H1 (cell line): ENCODE measurements at regions not wholly inside any gene's neighbourhood (a gene's known extent, or its start where the extent isn't known, plus 50 kb on each side); places are given as distances from the start of the nearest gene placed in this dataset.

Experiments
- CTCF ChIA-PET: fragments of 300-600 bp; sonication (Branson Sonifier 250); formaldehyde crosslinking; loops from one replicate; lab custom pipeline; 2021; ENCODE audit not compliant: partially characterized antibody; lab: Charles Lee
- POLR2A ChIA-PET: fragments of 300-600 bp; sonication (Branson Sonifier 250); formaldehyde crosslinking; loops from one replicate; lab custom pipeline; 2021; ENCODE audit warnings: inconsistent platforms; ENCODE audit not compliant: partially characterized antibody; lab: Charles Lee
- DNase-seq, 2 experiments: peaks; one replicate each; pipeline versions ENCODE4 v3.0.0 to v3.0.0-alpha.2; 2010 to 2022; ENCODE audit warnings: low spot score in 2 of 2, low read depth in 1 of 2, mixed read lengths in 1 of 2
- FAIRE-seq: peaks from 2 replicates; lab custom pipeline; 2011; peaks lifted over from hg19 to GRCh38; lab: Jason Lieb, UNC
- H2AFZ ChIP-seq: 2 replicates; pipeline ENCODE4 v1.8.1; 2012; ENCODE audit warnings: low read length, inconsistent platforms
- H2AK5ac ChIP-seq: 2 replicates; pipeline ENCODE4 v1.6.1; 2013; ENCODE audit warnings: low read depth, low read length
- H2BK120ac ChIP-seq: replicated peaks from 2 replicates; pipeline ENCODE3; 2013; ENCODE audit warnings: low read depth, low read length, inconsistent platforms
- H2BK12ac ChIP-seq: 2 replicates; pipeline ENCODE4 v1.6.1; 2013; ENCODE audit warnings: low read depth, low read length
- H2BK15ac ChIP-seq: 2 replicates; pipeline ENCODE4 v1.6.1; 2013; ENCODE audit warnings: low read length
- H2BK20ac ChIP-seq: 2 replicates; pipeline ENCODE4 v1.6.1; 2013; ENCODE audit warnings: low read length
- H2BK5ac ChIP-seq: 2 replicates; pipeline ENCODE4 v1.6.1; 2013; ENCODE audit warnings: low read depth, low read length
- H3K14ac ChIP-seq: 2 replicates; pipeline ENCODE4 v1.6.1; 2013; ENCODE audit warnings: inconsistent platforms; ENCODE audit not compliant: insufficient read length
- H3K18ac ChIP-seq: 2 replicates; pipeline ENCODE4 v1.6.1; 2013; ENCODE audit warnings: low read length; ENCODE audit errors: extremely low read depth
- H3K23ac ChIP-seq: 2 replicates; pipeline ENCODE4 v1.6.1; 2013; ENCODE audit warnings: inconsistent platforms; ENCODE audit not compliant: insufficient read length
- H3K23me2 ChIP-seq: 2 replicates; pipeline ENCODE4 v1.6.1; 2013; ENCODE audit warnings: low read depth, low read length
- H3K27ac ChIP-seq: 2 replicates; pipeline ENCODE4 v1.6.1; 2011; ENCODE audit warnings: low read depth, low read length, inconsistent platforms
- H3K27me3 ChIP-seq, 4 experiments: replicated peaks in 1 of 4; 1 replicate in 1 of 4; 2 replicates in 3 of 4; pipeline versions ENCODE4 v1.6.1 to v1.8.1; 2011 to 2013; ENCODE audit warnings: low read length in 3 of 4, mild to moderate bottlenecking in 3 of 4, inconsistent platforms in 2 of 4, mixed read lengths in 2 of 4, moderate library complexity in 1 of 4; ENCODE audit not compliant: control insufficient read depth in 3 of 4, insufficient read depth in 3 of 4; ENCODE audit errors: extremely low read depth in 1 of 4
- H3K36me3 ChIP-seq, 4 experiments: 2 replicates each; pipeline versions ENCODE4 v1.6.1 to v1.8.1; 2011 to 2013; ENCODE audit warnings: mild to moderate bottlenecking in 4 of 4, low read length in 3 of 4, moderate library complexity in 2 of 4, control low read depth in 1 of 4, inconsistent platforms in 1 of 4; ENCODE audit not compliant: insufficient read depth in 4 of 4, control insufficient read depth in 2 of 4
- H3K4ac ChIP-seq: replicated peaks from 2 replicates; pipeline ENCODE3; 2013; ENCODE audit warnings: low read length, low read depth, mixed read lengths, inconsistent platforms; ENCODE audit not compliant: insufficient read length
- H3K4me1 ChIP-seq, 4 experiments: replicated peaks in 1 of 4; 1 replicate in 1 of 4; 2 replicates in 3 of 4; pipeline versions ENCODE4 v1.6.1 to v1.8.1; 2011 to 2013; ENCODE audit warnings: low read length in 3 of 4, inconsistent platforms in 2 of 4, mixed read lengths in 1 of 4; ENCODE audit not compliant: insufficient read depth in 4 of 4, control insufficient read depth in 3 of 4
- H3K4me2 ChIP-seq, 2 experiments: 2 replicates each; pipeline versions ENCODE4 v1.6.1 to v1.8.1; 2011 to 2013; ENCODE audit warnings: low read depth in 2 of 2, low read length in 2 of 2, control low read depth in 1 of 2, inconsistent platforms in 1 of 2, mild to moderate bottlenecking in 1 of 2; ENCODE audit not compliant: insufficient read depth in 1 of 2
- H3K4me3 ChIP-seq, 4 experiments: fragments of 200-600, 300-600 bp in 1 of 4; sonication (generic), shearing (Covaris generic), sonication (Bioruptor Twin) in 1 of 4; 2 replicates each; pipeline versions ENCODE4 v1.5.1 to v1.8.1; 2011 to 2016; ENCODE audit warnings: low read length in 4 of 4, low read depth in 3 of 4, control low read depth in 2 of 4, inconsistent platforms in 2 of 4, mild to moderate bottlenecking in 2 of 4, mixed read lengths in 1 of 4, moderate library complexity in 1 of 4; ENCODE audit not compliant: insufficient read depth in 2 of 4; ENCODE audit errors: extremely low read depth in 1 of 4
- H3K56ac ChIP-seq: replicated peaks from 2 replicates; pipeline ENCODE3; 2013; ENCODE audit warnings: low read depth, mild to moderate bottlenecking, mixed read lengths, low read length, inconsistent platforms; ENCODE audit not compliant: insufficient read length
- H3K79me1 ChIP-seq: 2 replicates; pipeline ENCODE4 v1.6.1; 2013; ENCODE audit warnings: low read depth, low read length, control low read depth
- H3K79me2 ChIP-seq, 2 experiments: 2 replicates each; pipeline versions ENCODE4 v1.6.1 to v1.8.1; 2012 to 2013; ENCODE audit warnings: low read length in 2 of 2, mild to moderate bottlenecking in 2 of 2, inconsistent platforms in 1 of 2; ENCODE audit not compliant: insufficient read depth in 2 of 2, control insufficient read depth in 1 of 2
- H3K9ac ChIP-seq, 4 experiments: replicated peaks in 1 of 4; 1 replicate in 1 of 4; 2 replicates in 3 of 4; pipeline versions ENCODE4 v1.6.1 to v1.8.1; 2011 to 2013; ENCODE audit warnings: low read depth in 3 of 4, low read length in 3 of 4, control low read depth in 2 of 4, mild to moderate bottlenecking in 2 of 4, moderate library complexity in 2 of 4, inconsistent platforms in 1 of 4; ENCODE audit errors: extremely low read depth in 1 of 4
- H3K9me3 ChIP-seq, 2 experiments: 2 replicates each; pipeline versions ENCODE4 v1.6.1 to v1.8.1; 2012 to 2013; ENCODE audit warnings: mild to moderate bottlenecking in 2 of 2, moderate library complexity in 2 of 2, control low read depth in 1 of 2, inconsistent platforms in 1 of 2, low read depth in 1 of 2, low read length in 1 of 2, mixed read lengths in 1 of 2; ENCODE audit not compliant: insufficient read depth in 2 of 2
- H4K20me1 ChIP-seq, 2 experiments: replicated peaks in 1 of 2; 2 replicates each; pipeline versions ENCODE3 to v1.8.1; 2011 to 2013; ENCODE audit warnings: inconsistent platforms in 2 of 2, low read length in 2 of 2, mild to moderate bottlenecking in 1 of 2; ENCODE audit not compliant: insufficient read depth in 2 of 2, control insufficient read depth in 1 of 2
- H4K5ac ChIP-seq: 2 replicates; pipeline ENCODE4 v1.6.1; 2013; ENCODE audit warnings: low read length, low read depth, mixed read lengths, inconsistent platforms; ENCODE audit not compliant: insufficient read length
- H4K8ac ChIP-seq: 2 replicates; pipeline ENCODE4 v1.8.0; 2013; ENCODE audit warnings: mild to moderate bottlenecking, moderate library complexity, low read length, inconsistent platforms; ENCODE audit not compliant: insufficient read depth; ENCODE audit errors: extremely low read depth
- H4K91ac ChIP-seq: replicated peaks from 2 replicates; pipeline ENCODE3; 2013; ENCODE audit warnings: low read length, mixed read lengths, inconsistent platforms; ENCODE audit not compliant: insufficient read length
- BACH1 ChIP-seq: IDR thresholded peaks from 2 replicates; pipeline ENCODE4 v1.6.1; 2012; ENCODE audit warnings: low read length, improper control_type of control experiment
- CBX5 ChIP-seq: fragments of 300-800, 300-1000 bp; sonication (generic); IDR thresholded peaks from 2 replicates; pipeline ENCODE4 v1.7.1; 2016; ENCODE audit warnings: antibody characterized with exemption, low read length, low read depth
- JUN ChIP-seq: IDR thresholded peaks from 2 replicates; pipeline ENCODE4 v1.6.1; 2011; ENCODE audit warnings: low read depth, mild to moderate bottlenecking, improper control_type of control experiment, low read length
- SP2 ChIP-seq: IDR thresholded peaks from 2 replicates; pipeline ENCODE4 v1.6.1; 2012; ENCODE audit warnings: mild to moderate bottlenecking, low read length, inconsistent platforms
- WGBS, 2 experiments: shearing (Covaris generic) in 1 of 2; methylation state at CpG; one replicate each; pipeline versions ENCODE4 v1.1.6 to v1.1.7; 2013 to 2015; ENCODE audit warnings: low lambda C conversion rate in 2 of 2, mixed read lengths in 2 of 2, inconsistent platforms in 1 of 2, low coverage in 1 of 2, missing lambda C conversion rate in 1 of 2; ENCODE audit not compliant: insufficient replicate concordance in 2 of 2, insufficient coverage in 1 of 2, insufficient read length in 1 of 2; ENCODE audit errors: extremely low coverage in 1 of 2, missing lambda C conversion rate in 1 of 2; 5-methylcytosine and 5-hydroxymethylcytosine counted together
- TF ChIP-seq, protein P1 (sequence below): IDR thresholded peaks from 2 replicates; pipeline ENCODE4 v1.6.1; 2011; ENCODE audit warnings: low read length, improper control_type of control experiment

DNA sequence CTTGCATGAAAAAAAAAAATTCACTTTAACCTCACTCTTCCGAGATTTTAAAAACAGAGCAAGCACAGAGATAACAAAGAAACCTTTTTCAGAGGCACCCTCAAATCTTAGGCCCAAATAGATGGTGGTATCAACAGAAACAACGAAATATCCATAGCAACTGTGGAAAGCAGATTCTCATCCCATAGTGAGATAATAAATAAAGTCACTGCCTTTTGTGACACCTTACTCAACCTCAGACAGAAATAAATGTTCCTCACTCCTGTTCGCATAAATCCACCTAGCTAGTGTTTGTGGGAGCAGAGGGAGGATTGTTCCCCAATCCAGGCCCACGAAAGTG is 60.9 kb upstream of the RTN4 start:
- H3K79me2 ChIP-seq = no peaks in the 10 kb centered on the region
- H4K5ac ChIP-seq = peak overlapping the region; percentile 15
- H3K9ac ChIP-seq = no peak overlapping the region
- no peak overlapping the region for H3K56ac ChIP-seq
- no peaks in the 10 kb centered on the region for H3K9me3 ChIP-seq
- H4K91ac ChIP-seq = no peak overlapping the region
- 98% methylated on average over 4 of the region's 4 CpGs; no CpG with 5 or more reads in 1 of the 2 experiments for WGBS, 2 experiments
- no peak overlapping the region for H3K27ac ChIP-seq
- H4K8ac ChIP-seq = no peak overlapping the region
- H3K79me1 ChIP-seq = no peaks in the 10 kb centered on the region
- H2BK12ac ChIP-seq = peak overlapping the region; percentile 82; the same call in 1 of the 2 replicates
- no peak overlapping the region for H2BK120ac ChIP-seq
- TF ChIP-seq BACH1 = no peak
- no peak for TF ChIP-seq CBX5
- TF ChIP-seq, protein P1, sequence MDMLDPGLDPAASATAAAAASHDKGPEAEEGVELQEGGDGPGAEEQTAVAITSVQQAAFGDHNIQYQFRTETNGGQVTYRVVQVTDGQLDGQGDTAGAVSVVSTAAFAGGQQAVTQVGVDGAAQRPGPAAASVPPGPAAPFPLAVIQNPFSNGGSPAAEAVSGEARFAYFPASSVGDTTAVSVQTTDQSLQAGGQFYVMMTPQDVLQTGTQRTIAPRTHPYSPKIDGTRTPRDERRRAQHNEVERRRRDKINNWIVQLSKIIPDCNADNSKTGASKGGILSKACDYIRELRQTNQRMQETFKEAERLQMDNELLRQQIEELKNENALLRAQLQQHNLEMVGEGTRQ = no peak
- no peak for TF ChIP-seq SP2
- no peak for TF ChIP-seq JUN
- H3K27me3 ChIP-seq = no peaks in the 10 kb centered on the region
- no peak overlapping the region for H3K4me3 ChIP-seq
- ChIA-PET CTCF (interaction anchor here (0.6 to 1.0 kb wide), 3 partner anchors 10 to 788 kb away, joined by 3 to 4 read pairs (median 3); no protein-coding TSS in a partner anchor), POLR2A (interaction anchor here (1.2 kb wide), 1 partner anchor 51 kb away, joined by 3 read pairs; no protein-coding TSS in a partner anchor)
- FAIRE-seq (no peak), DNase-seq (no peak)
- H3K4ac ChIP-seq = no peak overlapping the region
- H3K36me3 ChIP-seq = no peaks in the 10 kb centered on the region
- no peak overlapping the region for H2BK20ac ChIP-seq
- H3K23me2 ChIP-seq = no peaks in the 10 kb centered on the region
- no peak overlapping the region for H2AK5ac ChIP-seq
- 0 out of 2 replicates have a peak overlapping the region, but pooled peaks have one; percentile 42 for H3K18ac ChIP-seq
- peak overlapping the region; percentile 41 for H2BK5ac ChIP-seq
- H4K20me1 ChIP-seq = no peaks in the 10 kb centered on the region
- H3K14ac ChIP-seq = no peak overlapping the region
- H2BK15ac ChIP-seq = no peak overlapping the region
- H3K23ac ChIP-seq = no peak overlapping the region
- H3K4me2 ChIP-seq = 0 out of 4 replicates have a peak overlapping the region, but pooled peaks of 1 of the 2 experiments have one; percentile 7
- peaks cover 0 to 6% (median 2%) of the 10 kb centered on the region in 4 experiments; a peak in 5 of 7 replicates for H3K4me1 ChIP-seq
- peak overlapping the region; percentile 78; the same call in 1 of the 2 replicates for H2AFZ ChIP-seq
